Liver (tissue), 7 donors: ENCODE measurements at regions not wholly inside any gene's neighbourhood (a gene's known extent, or its start where the extent isn't known, plus 50 kb on each side); places are given as distances from the start of the nearest gene placed in this dataset.

Source experiments
- DNase-seq: peaks from one replicate; pipeline ENCODE4 v3.0.0-alpha.2; 2017; ENCODE audit warnings: low spot score
- H3K27ac ChIP-seq, 2 donors: one replicate each; pipeline ENCODE4 v1.7.0; 2013; ENCODE audit warnings: inconsistent platforms in 2 of 2, low read length in 2 of 2, control low read depth in 1 of 2, low read depth in 1 of 2, mild to moderate bottlenecking in 1 of 2
- H3K27me3 ChIP-seq, 4 donors: one replicate each; pipeline versions ENCODE4 v1.6.1 to v1.7.0; 2013; ENCODE audit warnings: low read length in 3 of 4, inconsistent platforms in 1 of 4, mild to moderate bottlenecking in 1 of 4, moderate library complexity in 1 of 4; ENCODE audit not compliant: control insufficient read depth in 4 of 4, insufficient read depth in 4 of 4
- H3K36me3 ChIP-seq, 4 donors: one replicate each; pipeline versions ENCODE4 v1.6.1 to v1.7.0; 2013; ENCODE audit warnings: low read length in 3 of 4, mild to moderate bottlenecking in 3 of 4, low read depth in 1 of 4, moderate library complexity in 1 of 4; ENCODE audit not compliant: control insufficient read depth in 4 of 4, insufficient read depth in 3 of 4
- H3K4me1 ChIP-seq, 4 donors: one replicate each; pipeline versions ENCODE4 v1.6.1 to v1.7.0; 2013; ENCODE audit warnings: low read length in 3 of 4, mild to moderate bottlenecking in 3 of 4, moderate library complexity in 1 of 4; ENCODE audit not compliant: control insufficient read depth in 4 of 4, insufficient read depth in 4 of 4
- H3K4me3 ChIP-seq, 3 donors: one replicate each; pipeline versions ENCODE4 v1.6.1 to v1.7.0; 2013; ENCODE audit warnings: low read length in 3 of 3, control low read depth in 1 of 3, low read depth in 1 of 3, mild to moderate bottlenecking in 1 of 3
- H3K9ac ChIP-seq, 2 donors: one replicate each; pipeline ENCODE4 v1.7.0; 2013; ENCODE audit warnings: low read length in 2 of 2, mild to moderate bottlenecking in 2 of 2, moderate library complexity in 2 of 2, control low read depth in 1 of 2, low read depth in 1 of 2
- H3K9me3 ChIP-seq, 4 donors: one replicate each; pipeline versions ENCODE4 v1.6.1 to v1.7.0; 2013; ENCODE audit warnings: low read length in 3 of 4; ENCODE audit not compliant: control insufficient read depth in 4 of 4
- CTCF ChIP-seq: fragments of 150-350 bp; IDR thresholded peaks from 2 replicates; pipeline ENCODE4 v1.5.1; 2017; ENCODE audit warnings: improper control_type of control experiment, low read depth, low read length; ENCODE audit not compliant: missing input control
- FOXA1 ChIP-seq: IDR thresholded peaks from 2 replicates; pipeline ENCODE4 v1.6.1; 2016; ENCODE audit warnings: antibody characterized with exemption
- FOXA2 ChIP-seq: IDR thresholded peaks from 2 replicates; pipeline ENCODE4 v1.6.1; 2016; ENCODE audit warnings: antibody characterized with exemption
- GABPA ChIP-seq, 2 donors: IDR thresholded peaks in 1 of 2; conservative IDR thresholded peaks in 1 of 2; 2 replicates each; pipeline ENCODE4 v1.6.1; 2016; ENCODE audit warnings: antibody characterized with exemption in 2 of 2, mild to moderate bottlenecking in 1 of 2, moderate library complexity in 1 of 2
- HNF4A ChIP-seq, 2 donors: conservative IDR thresholded peaks; 2 replicates each; pipeline ENCODE4 v1.6.1; 2016; ENCODE audit warnings: antibody characterized with exemption in 2 of 2, mild to moderate bottlenecking in 2 of 2
- HNF4G ChIP-seq: IDR thresholded peaks from 2 replicates; pipeline ENCODE4 v1.6.1; 2016; ENCODE audit warnings: antibody characterized with exemption
- JUND ChIP-seq, 2 donors: IDR thresholded peaks; 2 replicates each; pipeline ENCODE4 v1.6.1; 2016; ENCODE audit warnings: antibody characterized with exemption in 2 of 2
- MAX ChIP-seq: IDR thresholded peaks from 2 replicates; pipeline ENCODE4 v1.6.1; 2016; ENCODE audit warnings: antibody characterized with exemption
- NR2F2 ChIP-seq: IDR thresholded peaks from 2 replicates; pipeline ENCODE4 v1.6.1; 2016; ENCODE audit warnings: antibody characterized with exemption
- RAD21 ChIP-seq, 2 donors: IDR thresholded peaks; 2 replicates each; pipeline ENCODE4 v1.6.1; 2016; ENCODE audit warnings: antibody characterized with exemption in 2 of 2, mild to moderate bottlenecking in 2 of 2
- REST ChIP-seq: IDR thresholded peaks from 2 replicates; pipeline ENCODE4 v1.6.1; 2016; ENCODE audit warnings: antibody characterized with exemption, mild to moderate bottlenecking
- RXRA ChIP-seq, 2 donors: IDR thresholded peaks; 2 replicates each; pipeline ENCODE4 v1.6.1; 2017 to 2018; ENCODE audit warnings: antibody characterized with exemption in 2 of 2, mild to moderate bottlenecking in 1 of 2
- SP1 ChIP-seq: IDR thresholded peaks from 2 replicates; pipeline ENCODE4 v1.6.1; 2018; ENCODE audit warnings: antibody characterized with exemption, mild to moderate bottlenecking
- TAF1 ChIP-seq: conservative IDR thresholded peaks from 2 replicates; pipeline ENCODE4 v1.6.1; 2016; ENCODE audit warnings: antibody characterized with exemption, mild to moderate bottlenecking
- YY1 ChIP-seq: IDR thresholded peaks from 2 replicates; pipeline ENCODE4 v1.6.1; 2016; ENCODE audit warnings: antibody characterized with exemption, mild to moderate bottlenecking
- ZBTB33 ChIP-seq: IDR thresholded peaks from 2 replicates; pipeline ENCODE4 v1.6.1; 2016; ENCODE audit warnings: antibody characterized with exemption
- donor health status: healthy.
- donor health status: healthy.
- donor health status: healthy.
- donor health status: healthy.

GRCh38 chr3:94292151-94292550, 229.3 kb downstream of the NSUN3 start:
- no peak for DNase-seq
- Histone ChIP-seq H3K4me1 (no peaks in the 10 kb centered on the region), H3K4me3 (no peak overlapping the region), H3K9ac (no peak overlapping the region), H3K27ac (no peak overlapping the region), H3K36me3 (no peaks in the 10 kb centered on the region), H3K9me3 (no peaks in the 10 kb centered on the region), H3K27me3 (peaks cover 0 to 4% (median 0%) of the 10 kb centered on the region in 4 donors)
- TF ChIP-seq YY1 (no peak), TAF1 (no peak), SP1 (no peak), ZBTB33 (no peak), RAD21 (IDR thresholded peaks at IDR 0.05) (no peak), CTCF (no peak), HNF4G (no peak), REST (no peak), NR2F2 (no peak), FOXA1 (no peak), MAX (no peak), RXRA (IDR thresholded peaks at IDR 0.05) (no peak), HNF4A (conservative IDR thresholded peaks at IDR 0.05) (no peak), GABPA (IDR thresholded peaks at IDR 0.05 in 1 of 2, conservative IDR thresholded peaks at IDR 0.05 in 1 of 2) (no peak), FOXA2 (no peak)

GRCh38 chr3:94293793-94294195, 230.9 kb downstream of the NSUN3 start:
- no peak for DNase-seq
- TF ChIP-seq REST, result no peak
- TF ChIP-seq YY1, result no peak
- TF ChIP-seq CTCF, result no peak
- TF ChIP-seq GABPA (IDR thresholded peaks at IDR 0.05 in 1 of 2, conservative IDR thresholded peaks at IDR 0.05 in 1 of 2), result no peak
- TF ChIP-seq NR2F2, result no peak
- TF ChIP-seq RXRA (IDR thresholded peaks at IDR 0.05), result no peak
- TF ChIP-seq FOXA2, result no peak
- no peak for TF ChIP-seq SP1
- TF ChIP-seq ZBTB33, result no peak
- TF ChIP-seq HNF4A (conservative IDR thresholded peaks at IDR 0.05), result no peak
- no peak for TF ChIP-seq JUND (IDR thresholded peaks at IDR 0.05)
- TF ChIP-seq HNF4G, result no peak

More at GRCh38 chr3:94293793-94294195, 230.9 kb downstream of the NSUN3 start:
- Histone ChIP-seq H3K36me3 (no peaks in the 10 kb centered on the region), H3K4me3 (no peak overlapping the region), H3K4me1 (no peaks in the 10 kb centered on the region), H3K27me3 (peaks cover 0 to 4% (median 0%) of the 10 kb centered on the region in 4 donors), H3K9ac (no peak overlapping the region), H3K9me3 (no peaks in the 10 kb centered on the region), H3K27ac (no peak overlapping the region)
